ENCODE measurements at regions not wholly inside any gene's neighbourhood (a gene's known extent, or its start where the extent isn't known, plus 50 kb on each side); places are given as distances from the start of the nearest gene placed in this dataset.

- TF ChIP-seq CTCF (conservative IDR thresholded peaks at IDR 0.05; ENCODE audit: low read length) (no peak), EZH2phosphoT487 (IDR thresholded peaks at IDR 0.05; ENCODE audit: borderline replicate concordance, low read depth, low read length) (no peak)
Measured at GRCh38 chrX:2596555-2597255, 94.4 kb upstream of the CD99 start.
